Body of pancreas (tissue), 4 donors: ENCODE measurements at regions not wholly inside any gene's neighbourhood (a gene's known extent, or its start where the extent isn't known, plus 50 kb on each side); places are given as distances from the start of the nearest gene placed in this dataset.

Experiments
- ATAC-seq: fragments of 150-250 bp; one replicate; pipeline ENCODE4 v1.9.1; 2016
- DNase-seq, 4 donors: peaks; one replicate each; pipeline ENCODE4 v3.0.0-alpha.2; 2019
- H3K27ac ChIP-seq, 4 donors: fragments of 200-600 bp; sonication (generic); 1 replicate in 3 of 4; 2 replicates in 1 of 4; pipeline versions ENCODE4 v1.5.1 to v1.6.1; 2016 to 2019; ENCODE audit warnings: mild to moderate bottlenecking in 1 of 4, mixed read lengths in 1 of 4, moderate library complexity in 1 of 4
- H3K27me3 ChIP-seq, 2 donors: fragments of 200-600 bp; sonication (generic); one replicate each; pipeline ENCODE4 v1.6.0; 2016; ENCODE audit warnings: mild to moderate bottlenecking in 1 of 2
- H3K36me3 ChIP-seq, 2 donors: fragments of 200-600 bp; sonication (generic); replicated peaks in 1 of 2; 2 replicates each; pipeline ENCODE4 v1.5.1; 2016; ENCODE audit warnings: low read depth in 2 of 2; ENCODE audit not compliant: insufficient read depth in 1 of 2
- H3K4me1 ChIP-seq: fragments of 200-600 bp; sonication (generic); one replicate; pipeline ENCODE4 v1.6.0; 2016
- H3K4me3 ChIP-seq, 2 donors: fragments of 200-600 bp; sonication (generic); 1 replicate in 1 of 2; 2 replicates in 1 of 2; pipeline ENCODE4 v1.5.1; 2016 to 2019
- H3K9me3 ChIP-seq, 3 donors: fragments of 200-600 bp; sonication (generic); 1 replicate in 2 of 3; 2 replicates in 1 of 3; pipeline ENCODE4 v1.5.1; 2016
- CTCF ChIP-seq, 7 experiments: fragments of 450-650 bp in 4 of 7; fragments of 200-600 bp in 3 of 7; sonication (generic) in 3 of 7; IDR thresholded peaks; one replicate each; pipeline ENCODE4 v1.5.1; 2016 to 2019; ENCODE audit warnings: antibody characterized with exemption in 7 of 7
- POLR2A ChIP-seq, 3 donors: fragments of 450-650 bp; IDR thresholded peaks; one replicate each; pipeline ENCODE4 v1.6.1; 2016; ENCODE audit warnings: antibody characterized with exemption in 3 of 3, mild to moderate bottlenecking in 2 of 3
- WGBS, 2 donors: methylation state at CpG; one replicate each; pipeline ENCODE4 v1.1.5; 2017; 5-methylcytosine and 5-hydroxymethylcytosine counted together
- intact Hi-C: fragments of 100-400 bp; cut with DNase I; formaldehyde crosslinking; loops from one replicate; pipeline ENCODE4 v1.15.1; 2023

- TF ChIP-seq POLR2A (IDR thresholded peaks at IDR 0.05) (no peak), CTCF (IDR thresholded peaks at IDR 0.05) (no peak)
- Histone ChIP-seq H3K9me3 (no peaks in the 10 kb centered on the region), H3K4me3 (no peak overlapping the region), H3K4me1 (no peaks in the 10 kb centered on the region), H3K27ac (no peak overlapping the region), H3K27me3 (no peaks in the 10 kb centered on the region), H3K36me3 (no peaks in the 10 kb centered on the region)
- DNase-seq (no peak), ATAC-seq (no peak)
- WGBS, 2 donors, result 79 to 83% methylated on average over 3 of the region's 3 CpGs
- intact Hi-C loops, result no loop called here
Measured at GRCh38 chr7:84362360-84362759, 167.8 kb upstream of the SEMA3A start.

GRCh38 chr7:84354866-84355265 lies 160.3 kb upstream of the SEMA3A start:
- intact Hi-C loops, result no loop called here
- 73 to 79% methylated on average over 1 of the region's 1 CpG for WGBS, 2 donors
- TF ChIP-seq POLR2A (IDR thresholded peaks at IDR 0.05) (no peak), CTCF (IDR thresholded peaks at IDR 0.05) (no peak)
- ATAC-seq (no peak), DNase-seq (no peak)
- H3K27ac ChIP-seq, result no peak overlapping the region
- no peaks in the 10 kb centered on the region for H3K27me3 ChIP-seq
- no peaks in the 10 kb centered on the region for H3K36me3 ChIP-seq
- no peaks in the 10 kb centered on the region for H3K9me3 ChIP-seq
- no peak overlapping the region for H3K4me3 ChIP-seq
- H3K4me1 ChIP-seq, result no peaks in the 10 kb centered on the region

GRCh38 chr7:84354030-84354429 lies 159.4 kb upstream of the SEMA3A start:
- H3K27ac ChIP-seq, result no peak overlapping the region

GRCh38 chr7:84339306-84339705 lies 144.7 kb upstream of the SEMA3A start:
- H3K27me3 ChIP-seq, result no peaks in the 10 kb centered on the region
- H3K9me3 ChIP-seq, result no peaks in the 10 kb centered on the region
- intact Hi-C loops, result no loop called here
- no peak overlapping the region for H3K4me3 ChIP-seq
- ATAC-seq, result no peak
- DNase-seq, result no peak
- H3K36me3 ChIP-seq, result no peaks in the 10 kb centered on the region
- 26 to 50% methylated on average over 1 of the region's 1 CpG for WGBS, 2 donors
- TF ChIP-seq POLR2A (IDR thresholded peaks at IDR 0.05), result no peak
- no peaks in the 10 kb centered on the region for H3K4me1 ChIP-seq
- H3K27ac ChIP-seq, result no peak overlapping the region

More at GRCh38 chr7:84354030-84354429, 159.4 kb upstream of the SEMA3A start:
- H3K9me3 ChIP-seq, result no peaks in the 10 kb centered on the region
- no peak overlapping the region for H3K4me3 ChIP-seq
- no peaks in the 10 kb centered on the region for H3K4me1 ChIP-seq
- no peak for ATAC-seq
- intact Hi-C loops, result no loop called here
- H3K27me3 ChIP-seq, result no peaks in the 10 kb centered on the region
- TF ChIP-seq CTCF (IDR thresholded peaks at IDR 0.05) (no peak), POLR2A (IDR thresholded peaks at IDR 0.05) (no peak)
- H3K36me3 ChIP-seq, result no peaks in the 10 kb centered on the region
- DNase-seq, result no peak

GRCh38 chr7:84337429-84337828 lies 142.8 kb upstream of the SEMA3A start:
- H3K27me3 ChIP-seq, result no peaks in the 10 kb centered on the region
- H3K27ac ChIP-seq, result no peak overlapping the region
- intact Hi-C loops, result no loop called here
- no peak overlapping the region for H3K4me3 ChIP-seq
- H3K36me3 ChIP-seq, result no peaks in the 10 kb centered on the region
- H3K9me3 ChIP-seq, result no peaks in the 10 kb centered on the region
- no peak for TF ChIP-seq POLR2A (IDR thresholded peaks at IDR 0.05)
- no peak for TF ChIP-seq CTCF (IDR thresholded peaks at IDR 0.05)
- 56 to 65% methylated on average over 2 of the region's 2 CpGs for WGBS, 2 donors
- no peak for ATAC-seq
- no peaks in the 10 kb centered on the region for H3K4me1 ChIP-seq
- DNase-seq, result no peak
